HK-2 (cell line): ENCODE measurements at regions not wholly inside any gene's neighbourhood (a gene's known extent, or its start where the extent isn't known, plus 50 kb on each side); places are given as distances from the start of the nearest gene placed in this dataset.

Source experiments
- DNase-seq: peaks from one replicate; pipeline ENCODE4 v3.0.0-alpha.2; 2018; ENCODE audit not compliant: unreplicated experiment

- no peak for DNase-seq
These were observed 52.6 kb upstream of the PDE7B start for GRCh38 chr6:135798751-135799515.
